NCI-H226 (cell line): ENCODE measurements at regions not wholly inside any gene's neighbourhood (a gene's known extent, or its start where the extent isn't known, plus 50 kb on each side); places are given as distances from the start of the nearest gene placed in this dataset.

ENCODE experiments used
- DNase-seq: peaks from one replicate; pipeline ENCODE4 v3.0.0-alpha.2; 2015

DNA sequence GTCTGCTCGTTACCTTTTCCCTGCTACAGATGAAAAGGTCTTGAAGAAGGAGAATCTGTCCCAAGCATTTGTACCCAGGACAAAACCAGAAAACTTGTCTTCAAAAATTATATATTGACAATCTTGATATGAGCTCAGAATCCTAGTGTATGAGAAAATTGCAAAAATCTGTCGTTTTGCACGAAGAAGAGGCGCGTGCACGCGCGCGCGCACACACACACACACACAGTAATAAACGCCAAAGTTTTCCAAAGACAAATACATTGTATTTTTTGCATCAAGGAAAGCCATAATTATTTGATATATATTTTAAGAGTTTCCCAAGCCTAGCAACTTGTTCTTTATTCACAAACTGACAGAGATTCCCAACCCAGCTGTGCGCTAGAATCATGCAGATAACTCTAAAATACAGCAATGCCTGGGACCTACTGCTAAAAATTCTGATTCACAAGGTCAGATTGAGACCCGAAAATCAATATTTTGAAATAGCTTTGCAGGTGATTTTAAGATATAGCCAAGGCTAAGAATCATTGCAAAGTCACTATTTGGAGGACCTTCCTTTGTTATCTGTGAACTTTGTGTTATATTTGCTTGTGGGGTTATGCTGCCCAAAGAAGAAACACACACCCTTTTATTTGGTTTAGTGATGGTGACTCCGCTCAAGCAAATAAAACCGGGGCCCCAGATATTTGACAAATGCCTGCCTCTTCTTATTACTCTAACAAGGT lies 1287.7 kb upstream of the CDH6 start:
- DNase-seq: no peak

DNA sequence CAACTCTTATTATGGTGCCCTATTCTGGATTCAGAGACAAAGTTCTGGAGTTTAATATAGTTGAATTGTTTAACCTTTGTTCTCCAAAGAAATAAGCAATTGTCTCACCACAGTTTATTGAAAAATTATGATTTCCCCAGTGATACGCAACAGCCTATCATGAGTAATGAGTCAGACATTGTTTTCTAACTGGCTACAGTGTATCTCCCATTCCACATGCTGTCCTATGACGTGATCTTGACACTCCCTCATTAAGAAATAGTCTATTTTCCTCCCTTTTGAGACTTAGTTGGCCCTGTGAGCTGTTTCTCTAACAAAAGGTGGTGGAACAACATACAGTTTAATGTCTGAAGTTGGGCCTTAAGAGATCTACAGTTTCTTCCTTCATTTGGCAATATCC lies 1290.6 kb upstream of the CDH6 start:
- no peak for DNase-seq

DNA sequence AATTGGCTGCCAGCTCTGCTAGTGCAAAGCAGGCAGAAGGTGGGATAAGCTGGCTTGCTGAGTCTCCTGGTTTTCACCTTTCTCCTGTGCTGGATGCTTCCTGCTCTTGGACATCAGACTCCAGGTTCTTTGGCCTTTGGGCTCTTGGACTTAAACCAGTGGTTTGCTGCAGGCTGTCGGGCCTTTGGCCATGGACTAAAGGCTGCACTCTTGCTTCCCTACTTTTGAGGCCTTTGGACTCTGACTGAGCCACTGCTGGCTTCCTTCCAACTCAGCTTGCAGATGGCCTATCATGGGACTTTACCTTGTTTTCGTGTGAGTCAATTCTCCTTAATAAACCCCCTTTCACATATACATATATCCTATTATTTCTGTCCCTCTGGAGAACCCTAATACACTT lies 1293.9 kb upstream of the CDH6 start:
- no peak for DNase-seq

DNA sequence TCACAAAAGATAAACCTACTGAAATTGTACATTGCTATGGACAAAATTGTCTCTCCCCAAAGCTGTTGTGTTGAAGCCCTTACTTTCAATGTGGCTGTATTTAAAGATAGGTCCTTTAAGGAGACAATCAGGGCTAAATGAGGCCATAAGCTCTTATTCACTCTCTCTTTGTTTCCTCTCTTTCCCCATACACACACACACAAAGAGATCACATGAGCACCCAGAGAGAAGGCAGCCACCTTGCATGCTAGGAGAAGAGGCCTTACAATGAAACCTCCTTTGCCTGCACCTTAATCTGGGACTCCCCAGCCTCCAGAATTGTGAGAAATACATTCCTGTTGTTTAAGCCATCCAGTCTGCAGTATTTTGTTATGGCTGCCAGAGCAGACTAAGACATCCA lies 1295.6 kb upstream of the CDH6 start:
- DNase-seq: no peak

DNA sequence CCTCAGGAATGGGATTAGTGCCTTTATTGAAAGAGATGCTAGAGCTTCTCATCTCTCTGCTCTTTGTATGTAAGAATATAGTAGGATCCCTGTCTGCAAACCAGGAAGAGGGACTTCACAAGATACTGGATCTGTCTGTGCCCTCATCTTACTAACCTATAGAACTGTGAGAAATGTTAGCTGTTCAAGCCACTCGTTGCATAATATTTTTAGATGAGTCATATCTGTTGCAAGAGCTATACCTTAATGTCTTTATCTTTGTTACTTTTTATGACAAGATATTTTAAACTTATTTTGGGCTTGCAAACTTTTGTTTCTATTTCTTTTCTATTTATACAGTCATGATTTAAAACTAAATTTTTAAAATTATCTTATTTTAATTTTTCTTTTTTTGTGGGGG lies 1296.8 kb upstream of the CDH6 start:
- no peak for DNase-seq

DNA sequence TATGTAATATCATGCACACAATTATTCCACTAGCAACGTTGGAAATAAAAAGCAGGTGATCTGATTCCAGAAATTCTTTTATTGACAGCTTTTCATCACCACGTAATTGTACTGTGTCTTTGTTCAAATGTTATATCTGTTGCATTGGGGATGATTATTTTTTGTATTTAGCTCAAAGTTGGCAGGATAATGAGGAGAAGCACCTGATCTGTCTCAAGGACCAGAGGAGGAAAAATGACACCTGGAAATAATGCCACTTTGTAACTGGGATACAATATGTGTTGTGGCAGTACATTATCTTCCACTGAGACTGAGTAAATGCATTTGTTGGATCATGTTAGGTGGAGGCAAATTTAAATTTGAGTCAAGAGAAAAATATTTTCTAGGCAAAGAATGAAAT lies 1298.8 kb upstream of the CDH6 start:
- no peak for DNase-seq

DNA sequence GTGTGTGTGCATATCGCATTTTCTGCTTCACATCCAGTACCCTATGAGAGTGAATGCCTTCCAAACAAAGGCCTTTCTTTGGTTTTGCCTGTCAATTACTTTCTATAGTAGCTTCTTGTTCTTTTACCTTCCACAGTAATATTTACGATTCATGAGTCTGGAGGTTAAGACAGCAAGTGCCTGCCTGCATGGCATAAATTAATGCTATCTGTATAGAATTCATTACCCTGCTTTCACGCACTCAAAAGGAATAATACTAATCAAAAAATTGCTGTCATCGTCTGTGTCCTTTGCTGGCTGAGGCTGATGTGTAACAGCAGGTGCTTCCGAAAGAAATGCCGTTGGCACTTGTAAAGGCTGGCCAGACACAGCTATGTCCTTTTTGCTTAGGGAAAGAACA lies 1304.4 kb upstream of the CDH6 start:
- DNase-seq: no peak

DNA sequence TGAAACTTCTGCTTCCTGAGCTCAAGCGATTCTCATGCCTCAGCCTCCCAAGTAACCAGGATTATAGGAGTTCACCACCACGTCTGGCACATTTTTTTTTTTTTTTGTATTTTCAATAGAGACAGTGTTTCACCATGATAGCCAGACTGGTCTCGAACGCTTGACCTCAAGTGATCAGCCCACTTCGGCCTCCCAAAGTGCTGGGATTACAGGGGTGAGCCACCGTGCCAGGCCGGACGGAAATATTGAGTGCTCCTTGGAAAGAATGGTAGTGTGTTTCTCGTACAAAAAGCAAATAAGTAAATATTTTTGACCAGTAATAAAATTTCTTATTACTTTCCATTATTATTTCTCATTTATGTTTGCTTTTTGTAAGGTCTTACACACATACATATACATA lies 1307.9 kb upstream of the CDH6 start:
- DNase-seq: no peak

DNA sequence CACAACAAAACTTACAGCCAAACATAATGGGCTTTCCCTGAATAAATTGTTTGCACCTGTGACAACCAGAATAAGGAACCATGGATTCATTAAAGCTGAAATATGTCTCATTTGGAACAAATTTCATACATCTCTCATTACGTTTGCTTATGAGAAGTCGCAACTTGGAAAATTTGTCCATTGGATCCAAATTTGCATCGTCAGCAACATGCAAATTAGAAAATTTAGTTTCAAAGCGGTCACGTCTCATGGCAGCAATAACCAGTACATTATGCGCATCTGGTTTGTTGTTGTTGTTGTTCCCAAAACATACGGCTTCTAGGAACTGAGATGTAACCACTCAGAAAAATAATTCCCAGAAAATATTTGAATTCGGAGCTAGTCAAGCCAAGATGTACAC lies 1311.5 kb upstream of the CDH6 start:
- no peak for DNase-seq

DNA sequence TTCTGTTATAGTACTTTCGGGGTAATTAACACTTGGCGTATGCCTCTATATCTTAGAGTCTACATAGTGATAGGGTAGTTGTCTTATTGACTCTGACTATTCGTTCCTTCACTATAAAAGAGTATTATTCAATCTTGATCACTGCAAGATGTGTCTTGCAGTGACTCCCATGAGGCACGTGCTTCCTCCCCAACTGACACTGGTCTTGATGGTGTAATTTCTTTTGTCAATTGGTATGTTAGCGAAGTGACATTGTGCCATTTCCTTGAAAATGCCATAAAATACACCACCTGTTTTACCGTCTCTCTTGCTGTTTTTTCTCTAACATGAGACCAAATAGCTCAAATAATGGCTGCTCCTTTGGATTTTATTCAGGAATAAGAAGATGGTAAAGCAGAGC lies 1314.1 kb upstream of the CDH6 start:
- no peak for DNase-seq

DNA sequence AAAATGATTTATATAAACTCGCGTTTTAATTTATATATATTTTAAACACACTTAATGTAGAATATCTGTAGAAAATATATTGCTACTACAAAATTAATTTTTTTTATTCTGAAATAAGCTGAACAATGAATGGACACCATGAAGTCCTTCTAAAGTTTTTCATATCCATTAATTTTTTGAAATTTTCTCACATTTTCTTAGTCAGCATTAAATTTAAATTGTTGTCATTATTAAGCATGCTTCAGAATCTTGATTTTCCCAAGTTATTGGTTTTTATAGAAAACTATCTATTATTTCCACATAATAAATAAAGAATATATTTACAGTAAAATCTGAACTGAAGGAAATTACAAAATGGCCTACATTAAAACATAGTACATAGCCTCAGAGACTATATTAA lies 1314.9 kb upstream of the CDH6 start:
- DNase-seq: no peak

DNA sequence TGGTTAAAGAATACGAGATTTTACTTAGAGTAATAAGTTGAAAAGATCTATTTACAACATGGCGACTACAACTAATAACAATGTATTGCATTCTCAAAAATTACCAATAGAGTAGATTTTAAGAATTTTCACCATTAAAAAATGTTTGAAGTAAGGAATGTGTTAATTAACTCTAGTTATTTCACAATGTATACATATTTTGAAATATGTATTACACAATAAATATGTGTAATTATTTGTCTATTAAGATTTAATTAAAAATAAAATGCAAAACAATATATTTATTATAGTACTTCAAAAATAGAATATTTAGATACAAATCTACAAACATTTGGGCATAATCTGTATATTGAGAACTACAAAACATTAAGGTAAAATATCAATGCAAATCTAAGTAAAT lies 1326.3 kb upstream of the CDH6 start:
- DNase-seq: no peak

DNA sequence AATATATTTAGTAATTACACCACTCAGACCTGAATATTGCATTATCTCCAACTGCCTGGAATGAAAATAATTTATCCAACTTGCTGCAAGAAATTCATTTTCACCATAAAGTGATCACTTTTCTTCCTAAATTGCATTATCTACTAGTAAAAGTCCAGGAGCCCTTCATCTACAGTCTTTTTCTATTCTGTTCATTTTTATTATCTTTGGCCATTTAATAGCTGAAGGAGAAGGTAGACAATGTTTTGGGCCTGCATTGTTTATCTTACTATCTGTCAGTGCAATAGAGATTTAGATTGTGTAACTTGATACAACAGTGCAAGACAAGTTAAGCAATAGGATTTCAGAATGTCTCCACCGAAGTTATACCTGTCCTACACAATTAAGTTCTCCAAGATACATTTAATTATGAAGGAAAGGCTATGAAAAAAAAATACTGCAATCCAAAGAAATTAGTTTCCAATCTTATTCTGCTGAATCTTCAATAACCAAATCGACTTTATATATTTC lies 1339.7 kb upstream of the CDH6 start:
- DNase-seq: no peak

DNA sequence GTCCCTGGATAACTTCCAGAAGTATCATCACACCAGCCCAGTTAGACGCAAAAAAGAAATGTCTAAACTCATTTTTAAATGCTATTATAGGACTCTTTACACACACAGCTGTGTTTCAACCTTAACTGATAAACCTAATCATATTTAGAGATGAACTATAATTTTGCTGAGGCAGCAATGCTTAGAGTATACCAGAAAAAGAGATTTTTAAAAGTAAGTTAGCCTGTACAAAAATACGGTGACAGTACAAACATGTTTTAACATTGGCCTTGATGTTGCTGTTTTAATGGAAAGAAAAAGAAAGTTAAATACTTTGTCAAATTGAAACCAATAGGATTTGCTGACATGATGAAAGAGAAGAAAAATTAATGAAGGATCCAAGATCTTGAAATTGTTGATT lies 1341.2 kb upstream of the CDH6 start:
- no peak for DNase-seq

DNA sequence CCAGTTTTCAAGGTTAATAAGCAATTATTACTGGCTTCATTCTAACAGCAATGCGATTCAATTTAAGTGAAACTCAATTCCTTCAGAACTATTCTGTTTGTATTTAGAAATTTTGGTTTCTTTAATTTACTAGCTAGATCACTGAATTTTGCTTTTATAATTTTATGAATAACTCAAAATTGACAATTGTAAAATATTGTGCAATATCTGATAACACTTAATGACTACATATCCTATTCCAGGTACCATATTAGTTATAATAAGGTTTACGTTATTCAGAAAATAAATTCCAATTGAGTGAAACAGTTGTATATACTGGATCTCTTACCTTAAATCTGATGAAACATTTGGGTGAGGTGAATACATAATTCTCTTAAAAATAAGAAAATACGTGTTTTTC lies 1348.3 kb upstream of the CDH6 start:
- DNase-seq: no peak

DNA sequence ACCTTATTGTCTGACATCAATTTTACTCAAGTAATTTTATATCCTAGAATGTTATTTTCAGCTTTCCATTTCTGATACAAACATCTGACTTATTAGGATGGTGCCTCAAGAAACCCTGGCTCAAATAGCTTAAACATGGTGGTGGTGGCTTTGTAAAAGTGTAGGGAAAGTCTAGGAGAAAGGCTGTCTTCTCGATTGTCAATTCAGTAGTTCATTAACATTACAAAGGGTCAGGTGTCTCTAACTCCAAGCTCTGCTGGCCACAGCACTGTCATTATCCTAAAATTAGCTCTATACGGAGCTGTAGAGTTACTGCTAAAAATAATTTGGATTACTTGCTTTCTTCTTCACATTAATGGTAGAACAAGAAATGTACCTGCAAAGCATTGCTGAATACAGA lies 1360.1 kb upstream of the CDH6 start:
- DNase-seq: no peak

DNA sequence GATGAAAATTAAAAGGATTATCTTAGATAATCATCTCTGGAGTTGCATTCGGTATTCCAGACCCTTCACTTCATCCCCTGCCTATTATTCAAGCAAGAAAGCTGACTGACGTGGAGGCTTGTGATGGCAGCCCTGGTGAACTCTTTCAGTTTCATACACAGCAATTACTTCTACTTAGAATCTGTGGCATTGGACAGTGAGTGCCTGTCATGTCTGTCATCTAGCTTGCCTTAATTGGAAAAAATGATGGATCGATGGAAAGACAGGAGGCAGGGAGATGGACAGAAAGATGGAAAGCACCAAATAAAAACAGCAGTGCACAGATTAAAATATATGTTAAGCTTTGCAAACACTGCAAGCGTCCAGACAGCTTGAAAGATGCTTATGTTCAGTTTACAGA lies 1371.0 kb upstream of the CDH6 start:
- DNase-seq: no peak

DNA sequence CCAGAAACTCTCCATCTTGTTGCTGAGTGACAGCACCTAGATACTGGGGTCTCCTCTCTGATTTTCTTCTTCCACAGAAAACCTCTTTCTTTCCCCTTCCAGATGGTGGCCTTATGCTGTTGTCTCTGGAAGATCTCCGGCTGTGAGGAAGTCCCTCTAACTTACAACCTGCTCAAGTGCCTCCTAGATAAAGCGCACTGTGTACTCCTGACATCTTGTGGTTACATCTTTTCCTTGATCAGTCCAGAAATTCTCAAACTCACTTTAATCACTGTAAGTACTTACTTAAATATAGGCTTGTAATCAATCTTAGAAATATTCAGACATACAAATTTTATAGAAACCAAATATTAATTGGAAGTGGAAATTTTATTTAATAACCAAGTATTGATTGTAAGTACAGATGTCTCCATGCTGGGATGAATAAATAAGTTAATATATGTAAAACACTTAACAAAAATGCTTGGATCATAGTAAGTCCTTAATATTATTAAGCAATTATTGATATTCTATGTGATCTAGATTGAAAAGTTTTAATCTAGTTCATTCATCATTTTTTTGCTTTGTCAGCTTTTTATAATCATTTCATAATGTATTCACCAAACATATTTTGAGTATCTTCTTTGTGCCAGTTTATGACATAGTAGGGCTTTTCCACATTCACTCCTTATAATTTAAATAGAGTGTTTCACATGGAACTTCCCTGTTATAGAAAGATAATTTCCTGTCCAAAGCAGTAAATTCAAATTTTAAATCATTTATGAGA lies 1381.4 kb upstream of the CDH6 start:
- DNase-seq: no peak

DNA sequence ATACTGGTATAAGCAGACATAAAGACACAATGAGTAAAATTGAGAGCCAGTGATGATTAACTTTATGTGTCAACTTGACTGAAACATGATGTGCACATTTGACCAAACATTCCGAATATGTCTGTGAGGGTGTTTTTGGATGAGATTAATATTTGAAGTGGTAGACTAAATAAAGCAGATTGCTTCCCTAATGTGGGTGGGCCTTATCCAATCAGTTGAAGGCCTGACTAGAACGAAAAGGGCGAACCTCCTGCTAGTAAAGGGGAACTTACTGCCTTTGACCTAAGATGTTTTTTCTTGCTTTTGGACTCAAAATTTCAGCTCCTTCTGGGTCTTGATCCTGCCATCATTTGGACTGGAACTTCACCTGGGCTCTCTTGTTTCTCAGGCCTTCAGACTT lies 1387.7 kb upstream of the CDH6 start:
- DNase-seq: no peak

DNA sequence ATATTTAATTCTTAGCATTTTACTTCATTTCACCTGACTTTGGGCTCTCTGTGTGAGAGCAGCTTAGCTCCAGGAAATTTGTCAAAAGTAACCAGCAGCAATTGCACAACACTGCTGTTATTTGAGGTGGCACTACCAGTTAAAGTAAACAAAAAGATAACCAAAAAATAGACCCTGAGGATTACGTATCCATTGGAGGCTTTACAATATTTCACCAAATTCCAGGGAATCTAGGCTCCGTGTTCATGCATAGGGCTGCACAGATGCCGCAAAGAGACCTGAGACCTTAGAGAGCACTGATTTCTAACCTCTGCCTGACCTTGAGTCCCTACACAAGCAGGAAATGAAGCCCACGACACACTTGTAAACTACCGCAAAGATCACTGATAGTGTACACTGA lies 1392.7 kb upstream of the CDH6 start:
- no peak for DNase-seq

DNA sequence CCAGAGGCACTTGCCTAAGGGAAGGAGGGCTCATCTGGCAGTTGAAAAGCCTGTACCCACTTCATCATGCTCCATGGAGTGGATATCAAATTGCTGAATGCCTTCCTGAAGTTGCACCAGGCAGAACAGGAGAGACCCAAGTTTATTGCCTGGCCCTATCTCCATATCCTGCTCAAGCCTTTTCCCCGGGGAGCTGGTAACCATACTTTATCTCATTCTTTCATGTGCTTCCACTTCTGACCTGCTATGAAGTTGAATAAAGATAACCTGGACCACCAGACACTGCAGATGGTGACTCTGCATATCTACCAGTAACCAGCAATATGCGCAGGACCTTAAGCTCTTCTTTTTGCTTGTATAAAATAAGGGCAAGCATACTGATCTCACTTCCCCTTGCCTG lies 1397.5 kb upstream of the CDH6 start:
- no peak for DNase-seq

DNA sequence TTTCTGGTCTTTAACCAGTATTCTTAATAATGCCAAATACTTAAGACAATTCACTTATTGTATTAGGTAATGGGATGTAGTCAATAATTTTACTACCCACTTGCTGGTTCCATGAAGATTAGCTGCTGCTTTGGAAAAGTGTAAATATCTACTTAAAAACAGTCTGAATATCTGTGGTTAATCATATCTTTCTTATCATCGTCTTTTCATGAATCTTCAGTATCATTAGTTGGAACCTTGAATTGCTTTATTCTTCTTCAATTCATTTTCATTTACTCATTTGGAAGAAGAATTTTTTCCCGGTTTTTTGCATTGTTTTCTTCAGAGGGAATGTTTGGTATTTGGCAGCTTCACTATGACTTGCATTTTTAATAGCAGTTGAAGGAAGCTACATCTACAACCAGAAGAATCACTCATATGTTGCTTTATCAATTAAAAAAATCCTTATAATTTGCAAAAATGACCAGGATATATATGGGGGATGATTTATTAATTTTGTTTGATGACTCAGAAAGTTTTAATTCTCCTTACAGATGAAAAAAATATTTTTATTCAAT lies 1398.3 kb upstream of the CDH6 start:
- no peak for DNase-seq

DNA sequence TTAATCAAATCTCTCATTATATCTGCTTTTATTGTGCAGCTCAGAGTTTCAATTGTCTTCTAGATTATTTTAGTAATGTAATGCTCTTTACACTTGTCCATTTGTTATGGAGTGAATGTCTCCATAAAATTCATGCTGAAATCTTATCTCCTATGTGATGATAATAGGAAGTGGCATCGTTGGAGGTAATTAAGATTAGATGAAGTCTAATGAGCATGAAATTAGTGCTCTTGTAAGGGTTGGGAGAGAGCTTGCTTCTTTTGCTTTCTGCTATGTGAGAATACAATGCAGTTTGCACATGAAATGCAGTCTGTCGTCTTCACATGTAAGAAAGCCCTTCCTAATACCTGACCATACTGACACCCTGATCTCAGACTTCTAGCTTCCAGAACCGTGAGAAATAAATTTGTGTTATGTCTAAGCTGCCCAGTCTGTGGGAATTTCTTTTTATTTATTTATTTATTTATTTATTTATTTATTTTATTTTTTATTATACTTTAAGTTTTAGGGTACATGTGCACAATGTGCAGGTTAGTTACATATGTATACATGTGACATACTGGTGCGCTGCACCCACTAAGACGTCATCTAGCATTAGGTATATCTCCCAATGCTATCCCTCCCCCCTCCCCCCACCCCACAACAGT lies 1399.2 kb upstream of the CDH6 start:
- no peak for DNase-seq

DNA sequence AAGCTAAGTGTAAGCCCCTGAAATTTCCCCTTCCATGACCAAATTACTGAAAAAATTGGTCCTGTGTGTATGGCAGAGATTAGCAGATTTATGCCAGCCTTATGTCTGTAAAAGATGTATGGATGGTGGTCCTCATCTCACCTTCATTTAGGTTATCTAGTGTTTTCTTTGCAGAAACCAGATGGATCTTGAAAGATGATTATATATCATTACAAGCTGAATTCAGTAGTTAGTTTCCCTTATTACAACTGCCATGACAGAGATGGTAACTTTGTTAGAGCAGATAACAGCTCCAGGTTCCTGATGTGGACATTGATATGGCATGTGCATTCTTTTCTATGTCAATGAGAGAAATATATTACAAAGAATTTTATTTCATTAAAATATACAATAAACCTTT lies 1403.2 kb upstream of the CDH6 start:
- DNase-seq: no peak
